H9 (cell line): ENCODE measurements at regions not wholly inside any gene's neighbourhood (a gene's known extent, or its start where the extent isn't known, plus 50 kb on each side); places are given as distances from the start of the nearest gene placed in this dataset.

Experiments
- DNase-seq: peaks from one replicate; pipeline ENCODE4 v3.0.0-alpha.2; 2017
- H2AFZ ChIP-seq: one replicate; pipeline ENCODE4 v1.6.1; 2013; ENCODE audit warnings: mild to moderate bottlenecking, low read length, control low read depth, moderate library complexity
- H2AK5ac ChIP-seq: 2 replicates; pipeline ENCODE4 v1.6.1; 2013; ENCODE audit warnings: low read length, control low read depth, mixed read lengths; ENCODE audit not compliant: insufficient read length
- H2BK120ac ChIP-seq: one replicate; pipeline ENCODE4 v1.6.1; 2013; ENCODE audit warnings: low read depth, mild to moderate bottlenecking, low read length, control low read depth, inconsistent platforms; ENCODE audit not compliant: poor library complexity, severe bottlenecking
- H2BK12ac ChIP-seq: 2 replicates; pipeline ENCODE4 v1.6.1; 2013; ENCODE audit warnings: low read length, control low read depth, mixed read lengths, low read depth; ENCODE audit not compliant: insufficient read length
- H2BK15ac ChIP-seq: 2 replicates; pipeline ENCODE4 v1.6.1; 2013; ENCODE audit warnings: low read depth, low read length, control low read depth
- H2BK20ac ChIP-seq: one replicate; pipeline ENCODE4 v1.6.1; 2013; ENCODE audit warnings: low read depth, mild to moderate bottlenecking, low read length, control low read depth, inconsistent platforms; ENCODE audit not compliant: poor library complexity, severe bottlenecking
- H2BK5ac ChIP-seq: 2 replicates; pipeline ENCODE4 v1.6.1; 2013; ENCODE audit warnings: low read length, control low read depth, mixed read lengths; ENCODE audit not compliant: insufficient read length
- H3K14ac ChIP-seq: 2 replicates; pipeline ENCODE4 v1.6.1; 2013; ENCODE audit warnings: low read length, control low read depth; ENCODE audit not compliant: insufficient read depth
- H3K18ac ChIP-seq: 2 replicates; pipeline ENCODE4 v1.6.1; 2013; ENCODE audit warnings: low read depth, mild to moderate bottlenecking, mixed read lengths, low read length, control low read depth; ENCODE audit not compliant: insufficient read length
- H3K23ac ChIP-seq: 2 replicates; pipeline ENCODE4 v1.6.1; 2013; ENCODE audit warnings: low read length, control low read depth, mixed read lengths, low read depth; ENCODE audit not compliant: insufficient read length
- H3K23me2 ChIP-seq: 2 replicates; pipeline ENCODE4 v1.6.1; 2013; ENCODE audit warnings: low read depth, mild to moderate bottlenecking, mixed read lengths, low read length, control low read depth; ENCODE audit not compliant: insufficient read length, poor library complexity, severe bottlenecking
- H3K27ac ChIP-seq: 2 replicates; pipeline ENCODE4 v1.5.1; 2013; ENCODE audit warnings: low read length, control low read depth, mixed read lengths, low read depth; ENCODE audit not compliant: insufficient read length
- H3K27me3 ChIP-seq: 2 replicates; pipeline ENCODE4 v1.6.1; 2013; ENCODE audit warnings: low read length, control low read depth, inconsistent platforms; ENCODE audit not compliant: insufficient read depth
- H3K4ac ChIP-seq: 2 replicates; pipeline ENCODE4 v1.6.1; 2013; ENCODE audit warnings: low read depth, mild to moderate bottlenecking, control low read depth, inconsistent platforms, low read length, moderate library complexity
- H3K4me1 ChIP-seq: 2 replicates; pipeline ENCODE4 v1.6.1; 2013; ENCODE audit warnings: low read length, control low read depth, inconsistent platforms; ENCODE audit not compliant: insufficient read depth
- H3K4me2 ChIP-seq: 2 replicates; pipeline ENCODE4 v1.6.1; 2013; ENCODE audit warnings: low read length, control low read depth, mixed read lengths; ENCODE audit not compliant: insufficient read length, insufficient read depth
- H3K56ac ChIP-seq: 2 replicates; pipeline ENCODE4 v1.6.1; 2013; ENCODE audit warnings: low read depth, mild to moderate bottlenecking, mixed read lengths, low read length, control low read depth; ENCODE audit not compliant: insufficient read length
- H3K79me1 ChIP-seq: 2 replicates; pipeline ENCODE4 v1.6.1; 2013; ENCODE audit warnings: low read depth, mild to moderate bottlenecking, moderate library complexity, low read length, control low read depth, inconsistent platforms; ENCODE audit not compliant: insufficient read depth, poor library complexity, severe bottlenecking
- H3K79me2 ChIP-seq: 2 replicates; pipeline ENCODE4 v1.6.1; 2013; ENCODE audit warnings: low read length, control low read depth, inconsistent platforms; ENCODE audit not compliant: insufficient read depth
- H3K9ac ChIP-seq: 2 replicates; pipeline ENCODE4 v1.6.1; 2013; ENCODE audit warnings: low read length, control low read depth, mixed read lengths; ENCODE audit not compliant: insufficient read length; ENCODE audit errors: extremely low read depth
- H3K9me3 ChIP-seq: one replicate; pipeline ENCODE4 v1.6.1; 2013; ENCODE audit warnings: low read depth, low read length, inconsistent platforms; ENCODE audit not compliant: control insufficient read depth
- H3T11ph ChIP-seq: one replicate; pipeline ENCODE4 v1.6.1; 2013; ENCODE audit warnings: mild to moderate bottlenecking, low read length, control low read depth, inconsistent platforms
- H4K20me1 ChIP-seq: one replicate; pipeline ENCODE4 v1.6.1; 2013; ENCODE audit not compliant: control insufficient read depth, insufficient read length, insufficient read depth
- H4K5ac ChIP-seq: 2 replicates; pipeline ENCODE4 v1.6.1; 2013; ENCODE audit warnings: low read depth, mild to moderate bottlenecking, mixed read lengths, low read length, control low read depth; ENCODE audit not compliant: insufficient read length
- H4K8ac ChIP-seq: replicated peaks from 2 replicates; pipeline ENCODE4 v1.6.1; 2013; ENCODE audit warnings: low read length, control low read depth, mixed read lengths, low read depth; ENCODE audit not compliant: insufficient read length
- H4K91ac ChIP-seq: 2 replicates; pipeline ENCODE4 v1.6.1; 2013; ENCODE audit warnings: low read depth, mild to moderate bottlenecking, moderate library complexity, mixed read lengths, low read length, control low read depth; ENCODE audit not compliant: insufficient read length
- H3K27ac Mint-ChIP-seq, 3 experiments: 2 replicates in 2 of 3; 3 replicates in 1 of 3; pipeline ENCODE4 v1.8.0; 2020 to 2021; ENCODE audit warnings: mixed read lengths in 3 of 3, mild to moderate bottlenecking in 1 of 3, moderate library complexity in 1 of 3
- H3K27me3 Mint-ChIP-seq: 2 replicates; pipeline ENCODE4 v1.8.0; 2021; ENCODE audit warnings: low read depth, mild to moderate bottlenecking, moderate library complexity, mixed read lengths
- H3K36me3 Mint-ChIP-seq, 3 experiments: 2 replicates in 2 of 3; 3 replicates in 1 of 3; pipeline ENCODE4 v1.8.0; 2020 to 2021; ENCODE audit warnings: low read depth in 3 of 3, mixed read lengths in 3 of 3; ENCODE audit not compliant: insufficient read depth in 1 of 3
- H3K4me1 Mint-ChIP-seq, 2 experiments: 2 replicates each; pipeline ENCODE4 v1.8.0; 2020; ENCODE audit warnings: mixed read lengths in 2 of 2
- H3K4me3 Mint-ChIP-seq, 2 experiments: 2 replicates in 1 of 2; 3 replicates in 1 of 2; pipeline ENCODE4 v1.8.0; 2020 to 2021; ENCODE audit warnings: mild to moderate bottlenecking in 2 of 2, mixed read lengths in 2 of 2, moderate library complexity in 1 of 2
- H3K9me3 Mint-ChIP-seq, 2 experiments: 2 replicates in 1 of 2; 3 replicates in 1 of 2; pipeline ENCODE4 v1.8.0; 2020; ENCODE audit warnings: mild to moderate bottlenecking in 2 of 2, mixed read lengths in 2 of 2, moderate library complexity in 1 of 2
- WGBS: extraction: QIAGEN DNeasy Blood & Tissue Kit; methylation state at CpG from one replicate; pipeline ENCODE4 v1.1.7; 2013; ENCODE audit warnings: missing lambda C conversion rate, low lambda C conversion rate, mixed read lengths; ENCODE audit not compliant: insufficient read length; ENCODE audit errors: extremely low coverage; 5-methylcytosine and 5-hydroxymethylcytosine counted together
- TF ChIP-seq, protein P1 (sequence below): fragments of 200-600 bp; sonication (generic); conservative IDR thresholded peaks from 3 replicates; pipeline ENCODE4 v1.8.0; 2021; ENCODE audit warnings: antibody characterized with exemption, mild to moderate bottlenecking

DNA sequence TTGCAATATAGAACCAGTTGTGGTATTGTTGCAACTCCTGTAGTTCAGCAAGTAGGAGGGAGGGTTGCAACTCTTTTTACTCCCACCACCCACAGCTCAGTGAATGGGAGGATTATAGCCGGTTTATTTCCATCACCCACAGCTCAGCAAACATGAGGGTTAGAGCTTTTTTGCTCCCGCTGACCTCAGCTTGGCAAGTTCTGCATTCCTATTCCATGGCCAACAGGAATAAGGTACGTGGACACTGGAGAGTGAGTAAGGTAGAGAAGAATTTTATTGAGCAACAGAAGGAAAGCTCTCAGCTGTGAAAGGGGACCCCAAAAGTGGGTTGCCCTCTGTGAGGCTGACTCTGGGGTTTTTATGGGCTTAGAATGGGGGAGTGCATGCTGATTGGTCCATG, 167.1 kb upstream of the SMIM30 start:
- Mint-ChIP-seq H3K36me3 (no peaks in the 10 kb centered on the region), H3K27me3 (no peaks in the 10 kb centered on the region; the same call in 1 of the 2 replicates), H3K4me3 (no peak overlapping the region), H3K9me3 (no peaks in the 10 kb centered on the region), H3K27ac (no peak overlapping the region), H3K4me1 (0 out of 4 replicates have a peak, but pooled peaks cover 0 to 3% of the 10 kb centered on the region in 2 experiments)
- Histone ChIP-seq H4K5ac (no peak overlapping the region), H4K8ac (no peak overlapping the region), H2BK5ac (no peak overlapping the region), H4K20me1 (no peaks in the 10 kb centered on the region), H3K9ac (no peak overlapping the region), H2BK15ac (no peak overlapping the region), H2AFZ (no peak overlapping the region), H4K91ac (no peak overlapping the region), H3K23me2 (no peaks in the 10 kb centered on the region), H3K79me2 (no peaks in the 10 kb centered on the region), H3K79me1 (no peaks in the 10 kb centered on the region), H3K56ac (no peak overlapping the region), H2AK5ac (no peak overlapping the region), H3K9me3 (no peaks in the 10 kb centered on the region), H2BK120ac (no peak overlapping the region), H3K4ac (no peak overlapping the region), H3K14ac (no peak overlapping the region), H3K27ac (no peak overlapping the region), H2BK20ac (no peak overlapping the region), H2BK12ac (no peak overlapping the region), H3K23ac (no peak overlapping the region), H3K18ac (no peak overlapping the region), H3K27me3 (no peaks in the 10 kb centered on the region), H3K4me1 (no peaks in the 10 kb centered on the region), H3T11ph (no peak overlapping the region), H3K4me2 (no peak overlapping the region)
- TF ChIP-seq, protein P1, sequence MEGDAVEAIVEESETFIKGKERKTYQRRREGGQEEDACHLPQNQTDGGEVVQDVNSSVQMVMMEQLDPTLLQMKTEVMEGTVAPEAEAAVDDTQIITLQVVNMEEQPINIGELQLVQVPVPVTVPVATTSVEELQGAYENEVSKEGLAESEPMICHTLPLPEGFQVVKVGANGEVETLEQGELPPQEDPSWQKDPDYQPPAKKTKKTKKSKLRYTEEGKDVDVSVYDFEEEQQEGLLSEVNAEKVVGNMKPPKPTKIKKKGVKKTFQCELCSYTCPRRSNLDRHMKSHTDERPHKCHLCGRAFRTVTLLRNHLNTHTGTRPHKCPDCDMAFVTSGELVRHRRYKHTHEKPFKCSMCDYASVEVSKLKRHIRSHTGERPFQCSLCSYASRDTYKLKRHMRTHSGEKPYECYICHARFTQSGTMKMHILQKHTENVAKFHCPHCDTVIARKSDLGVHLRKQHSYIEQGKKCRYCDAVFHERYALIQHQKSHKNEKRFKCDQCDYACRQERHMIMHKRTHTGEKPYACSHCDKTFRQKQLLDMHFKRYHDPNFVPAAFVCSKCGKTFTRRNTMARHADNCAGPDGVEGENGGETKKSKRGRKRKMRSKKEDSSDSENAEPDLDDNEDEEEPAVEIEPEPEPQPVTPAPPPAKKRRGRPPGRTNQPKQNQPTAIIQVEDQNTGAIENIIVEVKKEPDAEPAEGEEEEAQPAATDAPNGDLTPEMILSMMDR = no peak
- WGBS = no CpG with 5 or more reads among the region's 3 CpGs
- no peak for DNase-seq
